GM23248 (cell line): ENCODE measurements at regions not wholly inside any gene's neighbourhood (a gene's known extent, or its start where the extent isn't known, plus 50 kb on each side); places are given as distances from the start of the nearest gene placed in this dataset.

Experiments
- EZH2 ChIP-seq: fragments of 200-600 bp; sonication (generic); IDR thresholded peaks from 2 replicates; pipeline ENCODE4 v1.6.1; 2018; ENCODE audit warnings: antibody characterized with exemption, mild to moderate bottlenecking; ENCODE audit not compliant: insufficient read depth, poor library complexity, severe bottlenecking
- EZH2phosphoT487 ChIP-seq: fragments of 200-600 bp; sonication (generic); IDR thresholded peaks from 2 replicates; pipeline ENCODE4 v1.6.1; 2018; ENCODE audit warnings: antibody characterized with exemption, moderate library complexity, mild to moderate bottlenecking, low read depth; ENCODE audit not compliant: insufficient read depth

DNA sequence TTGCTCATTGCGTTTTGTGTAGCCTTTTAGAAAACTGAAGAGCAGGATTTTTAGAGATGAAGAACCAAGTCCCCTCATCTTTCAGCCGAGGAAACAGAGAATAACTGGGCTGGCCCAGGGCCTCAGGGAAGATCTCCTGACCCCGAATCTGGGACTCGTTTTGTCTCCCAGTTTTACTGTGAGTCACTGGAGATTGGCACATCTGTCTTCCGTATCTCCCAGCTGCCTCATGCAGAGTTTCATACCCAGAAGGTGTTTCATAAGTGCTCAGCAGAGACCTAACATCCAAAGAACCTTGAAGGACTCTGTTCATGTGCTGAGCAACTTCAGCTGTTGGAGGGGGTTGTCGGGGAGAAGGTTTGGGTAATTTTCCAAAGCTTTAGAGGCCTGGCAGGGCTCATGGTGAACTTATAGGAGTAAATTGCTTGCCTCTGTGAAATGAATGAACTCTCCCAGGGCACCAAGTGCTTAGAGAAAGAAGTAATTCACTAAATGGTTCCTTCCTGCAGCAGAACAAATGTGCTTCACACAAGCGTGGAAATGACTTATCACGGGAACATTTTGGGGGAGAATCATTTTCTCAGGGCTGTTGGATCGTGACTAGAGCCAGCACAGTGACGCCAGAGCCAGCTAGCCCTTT, 121.4 kb downstream of the FAM43A start:
- TF ChIP-seq EZH2 (no peak), EZH2phosphoT487 (no peak)
